ENCODE measurements at regions not wholly inside any gene's neighbourhood (a gene's known extent, or its start where the extent isn't known, plus 50 kb on each side); places are given as distances from the start of the nearest gene placed in this dataset.

DNA sequence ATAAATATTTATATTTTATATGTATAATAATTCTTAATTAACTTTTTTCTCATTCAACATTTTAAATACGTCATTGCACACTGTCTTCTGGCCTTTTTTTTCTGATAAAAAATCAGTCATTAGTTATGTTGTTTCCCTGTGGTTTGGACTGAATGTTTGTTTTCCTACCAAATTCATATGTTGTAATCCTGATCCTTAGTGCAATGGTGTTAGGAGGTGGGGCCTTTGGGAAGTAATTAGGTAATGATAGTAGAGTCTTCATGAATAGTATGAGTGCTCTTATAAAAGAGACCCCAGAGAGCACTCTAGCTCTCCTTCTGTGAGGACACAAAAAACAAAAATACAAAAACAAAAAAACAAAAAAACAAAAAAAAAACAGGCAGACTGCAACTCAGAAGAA lies 117.2 kb downstream of the GASK1B start:
- peak in 1 of 2 donors; percentile 34 for ATAC-seq (ENCODE audit: low FRiP score in 2 of 2)
- TF ChIP-seq EP300 (IDR thresholded peaks at IDR 0.05), result no peak
- TF ChIP-seq, protein P1, sequence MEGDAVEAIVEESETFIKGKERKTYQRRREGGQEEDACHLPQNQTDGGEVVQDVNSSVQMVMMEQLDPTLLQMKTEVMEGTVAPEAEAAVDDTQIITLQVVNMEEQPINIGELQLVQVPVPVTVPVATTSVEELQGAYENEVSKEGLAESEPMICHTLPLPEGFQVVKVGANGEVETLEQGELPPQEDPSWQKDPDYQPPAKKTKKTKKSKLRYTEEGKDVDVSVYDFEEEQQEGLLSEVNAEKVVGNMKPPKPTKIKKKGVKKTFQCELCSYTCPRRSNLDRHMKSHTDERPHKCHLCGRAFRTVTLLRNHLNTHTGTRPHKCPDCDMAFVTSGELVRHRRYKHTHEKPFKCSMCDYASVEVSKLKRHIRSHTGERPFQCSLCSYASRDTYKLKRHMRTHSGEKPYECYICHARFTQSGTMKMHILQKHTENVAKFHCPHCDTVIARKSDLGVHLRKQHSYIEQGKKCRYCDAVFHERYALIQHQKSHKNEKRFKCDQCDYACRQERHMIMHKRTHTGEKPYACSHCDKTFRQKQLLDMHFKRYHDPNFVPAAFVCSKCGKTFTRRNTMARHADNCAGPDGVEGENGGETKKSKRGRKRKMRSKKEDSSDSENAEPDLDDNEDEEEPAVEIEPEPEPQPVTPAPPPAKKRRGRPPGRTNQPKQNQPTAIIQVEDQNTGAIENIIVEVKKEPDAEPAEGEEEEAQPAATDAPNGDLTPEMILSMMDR (IDR thresholded peaks at IDR 0.05), result no peak
- TF ChIP-seq POLR2A (IDR thresholded peaks at IDR 0.05), result no peak
- 87 to 94% methylated on average over 1 of the region's 1 CpG for WGBS, 2 donors

DNA sequence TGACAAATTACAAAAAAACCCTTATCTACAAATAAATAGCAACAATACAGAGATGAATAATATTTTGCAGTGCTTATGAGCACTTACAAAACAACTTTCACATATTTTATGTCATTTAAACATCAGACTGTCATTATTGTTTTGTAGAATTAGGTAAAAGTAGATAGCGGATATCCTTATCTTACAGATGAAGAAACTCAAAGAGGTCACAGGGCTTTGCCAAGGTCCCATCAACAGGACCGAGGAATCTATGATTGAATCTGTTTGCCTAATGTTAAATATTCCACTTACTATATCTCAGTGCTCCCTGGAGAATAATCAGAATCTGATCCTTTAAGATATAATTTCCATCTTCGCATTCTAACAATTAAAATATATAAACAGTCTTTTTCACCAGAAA lies 119.0 kb downstream of the GASK1B start:
- Histone ChIP-seq H3K27ac (no peak overlapping the region), H3K36me3 (no peaks in the 10 kb centered on the region), H3K9me3 (no peaks in the 10 kb centered on the region), H3K4me3 (no peak overlapping the region), H3K27me3 (no peaks in the 10 kb centered on the region), H3K4me1 (no peaks in the 10 kb centered on the region)
- DNase-seq (no peak), ATAC-seq (ENCODE audit: low FRiP score in 2 of 2) (no peak)
- TF ChIP-seq EP300 (IDR thresholded peaks at IDR 0.05) (no peak), POLR2A (IDR thresholded peaks at IDR 0.05) (no peak), POLR2AphosphoS5 (IDR thresholded peaks at IDR 0.05) (no peak)
- TF ChIP-seq, protein P1 (IDR thresholded peaks at IDR 0.05), result no peak
- WGBS, 2 donors, result 86 to 88% methylated on average over 3 of the region's 3 CpGs

More for the DNA sequence above, 117.2 kb downstream of the GASK1B start:
- DNase-seq, result no peak
- Histone ChIP-seq H3K36me3 (no peaks in the 10 kb centered on the region), H3K27ac (no peak overlapping the region), H3K9me3 (no peaks in the 10 kb centered on the region), H3K4me3 (no peak overlapping the region), H3K4me1 (no peaks in the 10 kb centered on the region), H3K27me3 (no peaks in the 10 kb centered on the region)

DNA sequence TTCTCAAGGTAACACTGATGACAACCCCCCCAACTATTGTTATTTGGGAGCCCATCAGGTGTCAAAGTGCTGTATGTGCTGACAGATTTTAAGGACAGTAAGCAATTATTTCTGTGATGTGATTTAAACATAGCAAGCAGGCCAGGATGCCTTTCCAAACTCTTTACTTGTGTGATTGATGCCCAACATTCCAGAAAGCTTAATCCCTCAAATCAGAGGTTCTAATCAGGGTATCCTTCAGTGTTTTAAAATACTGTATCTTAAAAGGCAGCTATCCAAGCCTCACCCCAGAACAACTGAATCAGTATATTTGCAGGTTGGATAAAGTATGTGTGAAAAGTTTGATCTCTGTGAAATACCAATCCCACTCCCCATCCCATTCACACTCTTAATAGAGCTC lies 119.7 kb downstream of the GASK1B start:
- TF ChIP-seq POLR2A (IDR thresholded peaks at IDR 0.05) (no peak), EP300 (IDR thresholded peaks at IDR 0.05) (no peak), POLR2AphosphoS5 (IDR thresholded peaks at IDR 0.05) (no peak)
- TF ChIP-seq, protein P1 (IDR thresholded peaks at IDR 0.05), result no peak
- DNase-seq (no peak), ATAC-seq (ENCODE audit: low FRiP score in 2 of 2) (no peak)
- Histone ChIP-seq H3K4me3 (no peak overlapping the region), H3K9me3 (no peaks in the 10 kb centered on the region), H3K36me3 (no peaks in the 10 kb centered on the region), H3K27me3 (no peaks in the 10 kb centered on the region), H3K27ac (no peak overlapping the region), H3K4me1 (no peaks in the 10 kb centered on the region)

DNA sequence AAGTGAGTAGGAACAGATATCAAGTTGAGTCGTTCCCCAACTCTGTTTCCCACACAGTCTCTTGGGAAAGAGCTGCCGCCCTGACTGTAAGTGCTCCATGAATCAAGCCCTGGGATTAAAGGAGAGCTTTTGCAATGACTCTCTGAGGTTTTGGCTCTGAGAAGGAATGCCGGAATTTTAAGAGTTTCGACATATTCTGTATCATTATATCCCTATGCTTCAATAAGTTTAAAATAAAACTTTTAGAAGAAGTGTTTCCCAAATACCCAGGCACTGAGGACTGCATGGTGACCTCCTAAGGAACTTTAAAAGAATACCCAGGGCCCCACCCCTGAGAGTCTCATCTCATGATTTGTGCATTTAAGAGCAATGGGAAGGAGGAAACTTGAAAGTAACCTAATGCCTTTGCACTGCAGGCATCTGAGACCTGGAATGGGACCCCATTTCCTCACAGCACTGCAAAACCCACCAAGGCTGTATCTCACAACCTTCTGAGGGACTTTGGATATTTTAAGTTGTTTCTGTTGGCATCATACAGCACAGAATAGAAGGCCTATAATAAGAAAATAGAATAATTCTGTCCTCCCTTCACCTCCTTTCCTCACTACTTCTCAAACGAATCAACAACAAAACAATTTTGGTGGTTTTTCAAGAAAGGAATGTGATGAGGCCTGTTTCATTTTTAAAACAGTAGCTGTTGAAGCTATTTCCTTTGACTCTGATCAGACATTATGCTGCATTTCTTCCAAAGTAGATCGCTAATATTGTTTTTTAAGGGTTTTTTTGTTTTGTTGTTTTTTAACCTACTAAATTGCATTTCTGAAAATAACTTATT lies 121.2 kb downstream of the GASK1B start:
- peak in 1 of 2 donors; percentile 90 for ATAC-seq (ENCODE audit: low FRiP score in 2 of 2)

More for the DNA sequence above, 121.2 kb downstream of the GASK1B start:
- Histone ChIP-seq H3K4me3 (no peak overlapping the region), H3K9me3 (no peaks in the 10 kb centered on the region), H3K4me1 (no peaks in the 10 kb centered on the region), H3K36me3 (no peaks in the 10 kb centered on the region), H3K27me3 (no peaks in the 10 kb centered on the region), H3K27ac (peak overlapping the region in 1 of 4 donors; percentile 14)
- no peak for TF ChIP-seq POLR2AphosphoS5 (IDR thresholded peaks at IDR 0.05)
- TF ChIP-seq, protein P1 (IDR thresholded peaks at IDR 0.05), result no peak
- TF ChIP-seq EP300 (IDR thresholded peaks at IDR 0.05), result no peak
- TF ChIP-seq POLR2A (IDR thresholded peaks at IDR 0.05), result no peak
- no peak for DNase-seq
- 64 to 70% methylated on average over 6 of the region's 6 CpGs for WGBS, 2 donors

All from upper lobe of left lung (tissue), 6 donors.